Uterus (tissue), 3 donors: ENCODE measurements at regions not wholly inside any gene's neighbourhood (a gene's known extent, or its start where the extent isn't known, plus 50 kb on each side); places are given as distances from the start of the nearest gene placed in this dataset.

Source experiments
- DNase-seq, 2 donors: peaks; one replicate each; pipeline ENCODE4 v3.0.0-alpha.2; 2019 to 2020
- H3K27ac ChIP-seq, 2 donors: fragments of 200-600 bp; sonication (generic); 1 replicate in 1 of 2; 2 replicates in 1 of 2; pipeline ENCODE4 v1.5.1; 2016 to 2018
- H3K27me3 ChIP-seq, 2 donors: fragments of 200-600 bp; sonication (generic); one replicate each; pipeline ENCODE4 v1.5.1; 2018 to 2019; ENCODE audit warnings: control low read depth in 1 of 2
- H3K36me3 ChIP-seq, 2 donors: fragments of 200-600 bp; sonication (generic); one replicate each; pipeline ENCODE4 v1.5.1; 2019; ENCODE audit warnings: control low read depth in 1 of 2
- H3K4me1 ChIP-seq, 2 donors: fragments of 200-600 bp; sonication (generic); one replicate each; pipeline ENCODE4 v1.5.1; 2018 to 2019; ENCODE audit warnings: control low read depth in 1 of 2
- H3K4me3 ChIP-seq, 2 donors: fragments of 200-600 bp; sonication (generic); 1 replicate in 1 of 2; 2 replicates in 1 of 2; pipeline ENCODE4 v1.5.1; 2018 to 2019; ENCODE audit warnings: mild to moderate bottlenecking in 1 of 2
- H3K9me3 ChIP-seq, 2 donors: fragments of 200-600 bp; sonication (generic); one replicate each; pipeline ENCODE4 v1.5.1; 2019; ENCODE audit warnings: control low read depth in 1 of 2
- POLR2A ChIP-seq, 2 donors: fragments of 450-650 bp; IDR thresholded peaks; one replicate each; pipeline ENCODE4 v1.6.1; 2016; ENCODE audit warnings: antibody characterized with exemption in 2 of 2, mild to moderate bottlenecking in 1 of 2, moderate library complexity in 1 of 2
- intact Hi-C: fragments of 100-400 bp; cut with DNase I; formaldehyde crosslinking; loops from one replicate; pipeline ENCODE4 v1.15.1; 2023; ENCODE audit warnings: low total_unique reads
- TF ChIP-seq, protein P1 (sequence below), 4 experiments: fragments of 200-600 bp in 2 of 4; fragments of 450-650 bp in 2 of 4; sonication (generic) in 2 of 4; IDR thresholded peaks; one replicate each; pipeline ENCODE4 v1.5.1; 2016 to 2019; ENCODE audit warnings: antibody characterized with exemption in 4 of 4, mild to moderate bottlenecking in 2 of 4, moderate library complexity in 1 of 4
- donor health status: DM: yes; HTN: yes; CAD: no.

DNA sequence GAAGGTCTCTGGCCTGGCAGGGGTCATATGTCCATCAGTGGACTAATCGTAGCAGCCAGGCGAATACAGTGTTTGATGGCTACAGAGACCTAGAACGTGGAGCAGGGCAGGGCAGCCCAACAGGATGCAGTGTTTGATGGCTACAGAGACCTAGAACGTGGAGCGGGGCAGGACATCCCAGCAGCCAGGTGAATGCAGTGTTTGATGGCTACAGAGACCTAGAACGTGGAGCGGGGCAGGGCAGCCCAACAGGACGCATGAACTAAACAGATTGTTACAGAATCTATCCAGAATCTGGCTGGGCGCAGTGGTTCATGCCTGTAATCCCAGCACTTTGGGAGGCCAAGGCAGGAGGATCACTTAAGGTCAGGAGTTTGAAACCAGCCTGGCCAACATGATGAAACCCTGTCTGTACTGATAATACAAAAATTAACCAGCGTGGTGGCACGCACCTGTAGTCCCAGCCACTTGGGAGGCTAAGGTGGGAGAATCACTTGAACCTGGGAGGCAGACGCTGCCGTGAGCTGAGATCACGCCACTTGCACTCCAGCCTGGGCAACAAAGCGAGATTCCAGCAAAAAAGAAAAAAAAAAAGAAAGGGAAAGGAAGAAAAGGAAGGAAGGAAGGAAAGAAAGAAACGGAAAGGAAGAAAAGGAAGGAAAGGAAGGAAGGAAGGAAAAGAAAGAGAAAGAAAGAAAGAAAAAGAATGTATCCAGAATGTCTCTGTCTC, 65.2 kb upstream of the RPH3AL start:
- DNase-seq, result no peak
- H3K27ac ChIP-seq, result no peak overlapping the region
- no peaks in the 10 kb centered on the region for H3K36me3 ChIP-seq
- intact Hi-C loops, result no loop called here
- no peaks in the 10 kb centered on the region for H3K4me1 ChIP-seq
- no peaks in the 10 kb centered on the region for H3K27me3 ChIP-seq
- H3K4me3 ChIP-seq, result no peak overlapping the region
- no peaks in the 10 kb centered on the region for H3K9me3 ChIP-seq
- TF ChIP-seq, protein P1, sequence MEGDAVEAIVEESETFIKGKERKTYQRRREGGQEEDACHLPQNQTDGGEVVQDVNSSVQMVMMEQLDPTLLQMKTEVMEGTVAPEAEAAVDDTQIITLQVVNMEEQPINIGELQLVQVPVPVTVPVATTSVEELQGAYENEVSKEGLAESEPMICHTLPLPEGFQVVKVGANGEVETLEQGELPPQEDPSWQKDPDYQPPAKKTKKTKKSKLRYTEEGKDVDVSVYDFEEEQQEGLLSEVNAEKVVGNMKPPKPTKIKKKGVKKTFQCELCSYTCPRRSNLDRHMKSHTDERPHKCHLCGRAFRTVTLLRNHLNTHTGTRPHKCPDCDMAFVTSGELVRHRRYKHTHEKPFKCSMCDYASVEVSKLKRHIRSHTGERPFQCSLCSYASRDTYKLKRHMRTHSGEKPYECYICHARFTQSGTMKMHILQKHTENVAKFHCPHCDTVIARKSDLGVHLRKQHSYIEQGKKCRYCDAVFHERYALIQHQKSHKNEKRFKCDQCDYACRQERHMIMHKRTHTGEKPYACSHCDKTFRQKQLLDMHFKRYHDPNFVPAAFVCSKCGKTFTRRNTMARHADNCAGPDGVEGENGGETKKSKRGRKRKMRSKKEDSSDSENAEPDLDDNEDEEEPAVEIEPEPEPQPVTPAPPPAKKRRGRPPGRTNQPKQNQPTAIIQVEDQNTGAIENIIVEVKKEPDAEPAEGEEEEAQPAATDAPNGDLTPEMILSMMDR (IDR thresholded peaks at IDR 0.05), result no peak
- TF ChIP-seq POLR2A (IDR thresholded peaks at IDR 0.05), result no peak

DNA sequence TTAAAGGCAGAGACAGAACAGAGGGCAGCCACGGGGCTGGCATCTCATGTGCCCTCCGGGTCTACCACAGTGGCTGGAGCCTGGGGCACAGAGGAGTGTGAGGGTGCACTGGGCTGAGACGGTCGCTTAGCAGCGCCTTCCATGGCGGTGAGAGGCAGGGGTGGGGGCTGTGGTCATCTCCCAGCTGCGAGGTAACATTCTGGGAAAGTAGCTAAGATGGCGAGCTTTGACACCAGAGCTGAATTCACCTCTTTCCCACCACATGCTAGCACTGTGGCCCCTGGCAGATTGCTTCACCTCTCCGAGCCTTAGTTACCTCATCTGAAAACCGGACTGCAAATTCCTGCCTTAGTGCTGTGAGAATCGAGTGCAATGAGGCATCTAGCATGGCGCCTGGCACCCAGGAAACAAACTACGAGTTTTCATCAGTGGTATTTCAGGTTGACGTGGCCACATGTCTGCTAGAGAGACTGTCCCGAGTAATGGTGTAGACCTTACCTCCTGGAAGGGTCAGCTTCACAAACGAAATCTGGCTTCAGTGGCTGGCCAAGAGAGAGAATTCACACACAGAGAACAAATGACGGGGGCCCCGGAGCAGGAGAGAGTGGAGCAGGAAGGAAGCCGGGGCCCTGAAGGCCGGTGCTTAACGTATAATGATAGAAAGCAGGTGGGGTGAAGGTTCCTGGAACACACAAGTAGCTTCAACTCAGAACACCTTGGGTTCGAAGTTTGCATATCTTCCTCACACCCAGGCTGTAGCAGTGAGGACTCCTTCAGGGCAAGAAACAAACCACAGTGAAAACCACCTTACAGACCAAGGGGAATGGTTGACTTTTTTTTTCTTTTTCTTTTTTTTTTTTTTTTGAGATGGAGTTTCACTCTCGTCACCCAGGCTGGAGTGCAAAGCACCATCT, 63.9 kb upstream of the RPH3AL start:
- no peaks in the 10 kb centered on the region for H3K36me3 ChIP-seq
- H3K4me3 ChIP-seq, result no peak overlapping the region
- H3K27me3 ChIP-seq, result no peaks in the 10 kb centered on the region
- intact Hi-C loops, result no loop called here
- H3K27ac ChIP-seq, result no peak overlapping the region
- H3K9me3 ChIP-seq, result no peaks in the 10 kb centered on the region
- no peak for DNase-seq
- no peak for TF ChIP-seq POLR2A (IDR thresholded peaks at IDR 0.05)
- TF ChIP-seq, protein P1 (IDR thresholded peaks at IDR 0.05), result no peak
- peaks cover 0 to 5% of the 10 kb centered on the region in 2 donors for H3K4me1 ChIP-seq

DNA sequence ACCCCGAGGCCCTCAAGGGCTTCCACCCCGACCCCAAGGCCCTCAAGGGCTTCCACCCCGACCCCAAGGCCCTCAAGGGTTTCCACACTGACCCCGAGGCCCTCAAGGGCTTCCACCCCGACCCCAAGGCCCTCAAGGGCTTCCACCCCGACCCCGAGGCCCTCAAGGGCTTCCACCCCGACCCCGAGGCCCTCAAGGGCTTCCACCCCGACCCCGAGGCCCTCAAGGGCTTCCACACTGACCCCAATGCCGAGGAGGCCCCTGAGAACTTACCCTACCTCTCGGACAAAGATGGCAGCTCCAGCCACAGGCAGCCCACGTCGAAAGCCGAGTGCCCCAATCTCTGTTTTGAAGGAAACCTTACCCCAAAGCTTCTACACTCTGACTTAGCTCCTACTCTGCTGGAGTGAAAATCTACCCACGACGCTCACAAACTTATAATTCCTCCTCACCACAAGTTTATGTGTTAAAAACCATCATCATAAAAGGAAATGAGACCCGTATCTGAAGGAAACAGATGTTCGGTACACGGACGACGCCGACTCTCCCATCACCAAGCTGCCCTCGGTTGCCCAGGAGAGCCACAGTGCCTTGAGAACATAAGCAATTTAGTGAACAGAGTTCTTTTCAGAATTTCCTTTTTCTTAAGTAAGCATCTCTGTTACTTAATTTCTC, 61.2 kb upstream of the RPH3AL start:
- TF ChIP-seq POLR2A (IDR thresholded peaks at IDR 0.05), result no peak
- TF ChIP-seq, protein P1 (IDR thresholded peaks at IDR 0.05), result no peak
- Histone ChIP-seq H3K4me1 (peaks cover 0 to 13% of the 10 kb centered on the region in 2 donors), H3K4me3 (no peak overlapping the region), H3K27me3 (no peaks in the 10 kb centered on the region), H3K9me3 (no peaks in the 10 kb centered on the region), H3K27ac (no peak overlapping the region), H3K36me3 (no peaks in the 10 kb centered on the region)
- no peak for DNase-seq
- intact Hi-C loops, result no loop called here

DNA sequence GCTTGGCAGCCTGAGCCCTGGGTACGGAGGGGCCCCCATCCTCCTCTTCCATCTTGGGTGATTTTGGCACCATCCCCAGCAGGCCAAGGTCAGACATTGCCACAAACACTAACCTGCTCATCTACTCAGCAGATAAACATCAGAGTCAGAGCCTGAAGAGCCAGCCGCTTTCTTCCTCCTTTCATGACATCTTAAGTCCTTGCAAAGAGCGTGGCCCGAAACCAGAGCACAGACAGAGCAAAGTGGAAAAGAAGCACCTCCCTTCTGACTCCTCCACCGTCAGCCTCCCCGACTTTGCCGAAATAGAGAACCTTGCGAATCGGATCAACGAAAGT, 60.4 kb upstream of the RPH3AL start:
- no peak overlapping the region for H3K4me3 ChIP-seq
- no peaks in the 10 kb centered on the region for H3K9me3 ChIP-seq
- TF ChIP-seq, protein P1 (IDR thresholded peaks at IDR 0.05), result no peak
- no peak for TF ChIP-seq POLR2A (IDR thresholded peaks at IDR 0.05)
- no peaks in the 10 kb centered on the region for H3K36me3 ChIP-seq
- peaks cover 0 to 13% of the 10 kb centered on the region in 2 donors for H3K4me1 ChIP-seq
- H3K27me3 ChIP-seq, result no peaks in the 10 kb centered on the region
- no peak for DNase-seq
- intact Hi-C loops, result no loop called here
- H3K27ac ChIP-seq, result no peak overlapping the region
